ENCODE measurements at regions not wholly inside any gene's neighbourhood (a gene's known extent, or its start where the extent isn't known, plus 50 kb on each side); places are given as distances from the start of the nearest gene placed in this dataset.

DNA sequence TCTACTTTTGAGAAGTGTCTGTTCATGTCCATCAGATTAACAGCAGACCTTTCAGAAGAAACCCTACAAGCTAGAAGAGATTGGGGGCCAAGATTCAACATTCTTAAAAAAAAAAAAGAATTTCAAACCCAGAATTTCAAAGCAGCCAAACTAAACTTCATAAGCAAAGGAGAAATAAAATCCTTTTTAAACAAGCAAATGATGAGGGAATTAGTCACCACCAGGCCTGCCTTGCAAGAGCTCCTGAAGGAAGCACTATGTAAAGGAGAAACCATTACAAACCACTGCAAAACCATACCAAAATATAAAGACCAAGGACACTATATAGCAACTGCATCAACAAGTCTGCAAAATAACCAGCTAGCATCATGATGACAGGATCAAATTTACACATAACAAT lies 124.6 kb upstream of the PDE4D start:
- Histone ChIP-seq H3K27me3 (ENCODE audit: control insufficient read depth in 4 of 4, insufficient read depth in 4 of 4, low read length in 3 of 4) (no peaks in the 10 kb centered on the region), H3K4me3 (ENCODE audit: low read depth in 1 of 3, low read length in 3 of 3) (no peak overlapping the region), H3K27ac (ENCODE audit: low read depth in 1 of 2, low read length in 2 of 2) (no peak overlapping the region), H3K36me3 (ENCODE audit: control insufficient read depth in 4 of 4, insufficient read depth in 3 of 4, low read depth in 1 of 4, low read length in 3 of 4) (no peaks in the 10 kb centered on the region), H3K9me3 (ENCODE audit: control insufficient read depth in 4 of 4, low read length in 3 of 4) (peaks cover 0 to 4% (median 0%) of the 10 kb centered on the region in 4 donors), H3K4me1 (ENCODE audit: control insufficient read depth in 4 of 4, insufficient read depth in 4 of 4, low read length in 3 of 4) (no peaks in the 10 kb centered on the region), H3K9ac (ENCODE audit: low read depth in 1 of 2, low read length in 2 of 2) (no peak overlapping the region)
- no peak for DNase-seq (ENCODE audit: low spot score)
- TF ChIP-seq TAF1 (conservative IDR thresholded peaks at IDR 0.05) (no peak), FOXA1 (IDR thresholded peaks at IDR 0.05) (no peak), HNF4A (conservative IDR thresholded peaks at IDR 0.05) (no peak), MAX (IDR thresholded peaks at IDR 0.05) (no peak), NR2F2 (IDR thresholded peaks at IDR 0.05) (no peak), CTCF (IDR thresholded peaks at IDR 0.05; ENCODE audit: low read depth, low read length, missing input control) (no peak), JUND (IDR thresholded peaks at IDR 0.05) (no peak), ZBTB33 (IDR thresholded peaks at IDR 0.05) (no peak), GABPA (IDR thresholded peaks at IDR 0.05 in 1 of 2, conservative IDR thresholded peaks at IDR 0.05 in 1 of 2) (no peak), YY1 (IDR thresholded peaks at IDR 0.05) (no peak), REST (IDR thresholded peaks at IDR 0.05) (no peak)
- TF ChIP-seq, protein P1, sequence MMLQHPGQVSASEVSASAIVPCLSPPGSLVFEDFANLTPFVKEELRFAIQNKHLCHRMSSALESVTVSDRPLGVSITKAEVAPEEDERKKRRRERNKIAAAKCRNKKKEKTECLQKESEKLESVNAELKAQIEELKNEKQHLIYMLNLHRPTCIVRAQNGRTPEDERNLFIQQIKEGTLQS (IDR thresholded peaks at IDR 0.05): no peak

DNA sequence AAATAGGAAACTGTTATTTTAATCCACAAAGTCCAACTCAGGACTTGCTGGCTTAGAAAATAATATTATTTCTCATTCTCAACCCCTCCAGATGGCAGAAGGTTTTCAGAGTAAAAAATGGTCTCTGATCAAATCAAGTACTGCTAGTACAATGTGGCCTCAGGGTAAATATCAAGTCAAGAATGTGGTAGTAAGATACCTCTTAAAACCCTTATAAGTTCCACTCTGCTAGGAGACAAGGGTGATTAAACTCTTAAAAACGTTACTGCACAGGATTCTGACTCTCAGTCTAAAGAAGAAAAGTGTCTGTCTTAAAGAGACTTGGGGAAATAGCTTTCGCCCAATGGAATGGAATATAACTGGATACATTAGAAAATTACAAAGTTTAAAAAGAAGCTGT lies 120.8 kb upstream of the PDE4D start:
- Histone ChIP-seq H3K27me3 (ENCODE audit: control insufficient read depth in 4 of 4, insufficient read depth in 4 of 4, low read length in 3 of 4) (no peaks in the 10 kb centered on the region), H3K36me3 (ENCODE audit: control insufficient read depth in 4 of 4, insufficient read depth in 3 of 4, low read depth in 1 of 4, low read length in 3 of 4) (no peaks in the 10 kb centered on the region), H3K9ac (ENCODE audit: low read depth in 1 of 2, low read length in 2 of 2) (no peak overlapping the region), H3K4me3 (ENCODE audit: low read depth in 1 of 3, low read length in 3 of 3) (no peak overlapping the region), H3K9me3 (ENCODE audit: control insufficient read depth in 4 of 4, low read length in 3 of 4) (peaks cover 0 to 4% (median 0%) of the 10 kb centered on the region in 4 donors), H3K27ac (ENCODE audit: low read depth in 1 of 2, low read length in 2 of 2) (no peak overlapping the region), H3K4me1 (ENCODE audit: control insufficient read depth in 4 of 4, insufficient read depth in 4 of 4, low read length in 3 of 4) (no peaks in the 10 kb centered on the region)
- TF ChIP-seq RAD21 (IDR thresholded peaks at IDR 0.05): no peak
- TF ChIP-seq EGR1 (IDR thresholded peaks at IDR 0.05; ENCODE audit: low read depth in 2 of 2): no peak
- no peak for TF ChIP-seq NR2F2 (IDR thresholded peaks at IDR 0.05)
- no peak for TF ChIP-seq RXRA (IDR thresholded peaks at IDR 0.05)
- no peak for TF ChIP-seq GABPA (IDR thresholded peaks at IDR 0.05 in 1 of 2, conservative IDR thresholded peaks at IDR 0.05 in 1 of 2)
- no peak for TF ChIP-seq FOXA2 (IDR thresholded peaks at IDR 0.05)
- TF ChIP-seq TAF1 (conservative IDR thresholded peaks at IDR 0.05): no peak
- TF ChIP-seq YY1 (IDR thresholded peaks at IDR 0.05): no peak
- TF ChIP-seq REST (IDR thresholded peaks at IDR 0.05): no peak
- TF ChIP-seq, protein P1 (IDR thresholded peaks at IDR 0.05): no peak
- 59% methylated on average over 2 of the region's 2 CpGs for WGBS
- DNase-seq (ENCODE audit: low spot score): no peak

All from liver (tissue), 8 donors.